ENCODE measurements at regions not wholly inside any gene's neighbourhood (a gene's known extent, or its start where the extent isn't known, plus 50 kb on each side); places are given as distances from the start of the nearest gene placed in this dataset.
A peak's percentile ranks its signal among the peaks of the same experiment; 100 is the strongest.

- no peaks in the 10 kb centered on the region for H3K9me3 ChIP-seq (ENCODE audit: low read depth)
- H3F3A ChIP-seq (ENCODE audit: insufficient read depth), result no peaks in the 10 kb centered on the region
- TF ChIP-seq EZH2phosphoT487 (IDR thresholded peaks at IDR 0.05; ENCODE audit: insufficient read depth, low read depth) (no peak), EZH2 (IDR thresholded peaks at IDR 0.05; ENCODE audit: insufficient read depth, poor library complexity, severe bottlenecking) (no peak)
- H3K9ac ChIP-seq, result no peak overlapping the region
- no peaks in the 10 kb centered on the region for H3K79me2 ChIP-seq (ENCODE audit: insufficient read depth)
- no peaks in the 10 kb centered on the region for H3K4me1 ChIP-seq (ENCODE audit: insufficient read depth)
- H3K4me2 ChIP-seq (ENCODE audit: unreplicated experiment), result no peak overlapping the region
- H3K27me3 ChIP-seq (replicated peaks; ENCODE audit: insufficient read depth), result no peaks in the 10 kb centered on the region
- in situ Hi-C loops (cut with MboI), result no loop called here
- 2% methylated on average over 2 of the region's 2 CpGs for WGBS, 2 experiments (ENCODE audit: low coverage in 1 of 2, low lambda C conversion rate in 2 of 2, missing lambda C conversion rate in 2 of 2)
- H2AFZ ChIP-seq, result no peak overlapping the region
- H3K4me3 ChIP-seq, result no peak overlapping the region
- no peaks in the 10 kb centered on the region for H3K9me2 ChIP-seq (ENCODE audit: insufficient read depth)
- H3K36me3 ChIP-seq (ENCODE audit: low read depth), result no peaks in the 10 kb centered on the region
- peak; percentile 63 for DNase-seq
- no peak overlapping the region for H3K27ac ChIP-seq
- no peaks in the 10 kb centered on the region for H4K20me1 ChIP-seq (ENCODE audit: insufficient read depth)
Measured at GRCh38 chr4:163681208-163681821, 186.8 kb downstream of the TMA16 start.

DNA sequence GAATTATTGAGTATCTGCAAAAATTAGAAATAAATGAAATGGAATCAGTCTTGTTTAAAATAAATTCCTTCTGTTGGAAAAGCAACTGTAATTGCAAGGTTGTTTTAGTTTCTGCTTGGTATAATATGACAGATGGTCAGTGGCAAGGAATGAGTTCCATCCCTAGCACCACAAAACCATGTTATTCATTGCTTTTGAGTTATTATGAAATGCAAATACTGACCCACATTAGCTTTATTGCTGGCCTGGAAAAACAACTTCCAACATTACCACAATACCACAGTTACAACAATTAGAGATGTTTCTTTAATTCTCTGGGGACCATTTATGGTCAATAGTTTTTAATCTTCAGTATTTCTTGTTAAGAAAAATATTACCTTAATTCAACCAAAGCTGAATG, 194.4 kb downstream of the TMA16 start:
- no peaks in the 10 kb centered on the region for H3K4me1 ChIP-seq (ENCODE audit: insufficient read depth)
- no peak overlapping the region for H3K9ac ChIP-seq
- DNase-seq, result no peak
- no peaks in the 10 kb centered on the region for H4K20me1 ChIP-seq (ENCODE audit: insufficient read depth)
- TF ChIP-seq EZH2 (IDR thresholded peaks at IDR 0.05; ENCODE audit: insufficient read depth, poor library complexity, severe bottlenecking), result no peak
- TF ChIP-seq EZH2phosphoT487 (IDR thresholded peaks at IDR 0.05; ENCODE audit: insufficient read depth, low read depth), result no peak
- in situ Hi-C loops (cut with MboI), result no loop called here
- no peaks in the 10 kb centered on the region for H3K36me3 ChIP-seq (ENCODE audit: low read depth)
- no peaks in the 10 kb centered on the region for H3K9me2 ChIP-seq (ENCODE audit: insufficient read depth)
- no peak overlapping the region for H3K4me3 ChIP-seq
- no peaks in the 10 kb centered on the region for H3K27me3 ChIP-seq (replicated peaks; ENCODE audit: insufficient read depth)
- H2AFZ ChIP-seq, result no peak overlapping the region
- no peak overlapping the region for H3K27ac ChIP-seq
- no peaks in the 10 kb centered on the region for H3K79me2 ChIP-seq (ENCODE audit: insufficient read depth)
- no peaks in the 10 kb centered on the region for H3F3A ChIP-seq (ENCODE audit: insufficient read depth)
- no peak overlapping the region for H3K4me2 ChIP-seq (ENCODE audit: unreplicated experiment)
- no peaks in the 10 kb centered on the region for H3K9me3 ChIP-seq (ENCODE audit: low read depth)

- H3K27me3 ChIP-seq (replicated peaks; ENCODE audit: insufficient read depth), result no peaks in the 10 kb centered on the region
- H3K4me1 ChIP-seq (ENCODE audit: insufficient read depth), result no peaks in the 10 kb centered on the region
- H3K9ac ChIP-seq, result no peak overlapping the region
- no peaks in the 10 kb centered on the region for H3K9me2 ChIP-seq (ENCODE audit: insufficient read depth)
- in situ Hi-C loops (cut with MboI), result no loop called here
- H3K27ac ChIP-seq, result no peak overlapping the region
- no peak overlapping the region for H3K4me3 ChIP-seq
- H3K79me2 ChIP-seq (ENCODE audit: insufficient read depth), result no peaks in the 10 kb centered on the region
- DNase-seq, result peak; percentile 16
- H3K9me3 ChIP-seq (ENCODE audit: low read depth), result no peaks in the 10 kb centered on the region
- no peak overlapping the region for H2AFZ ChIP-seq
- no peaks in the 10 kb centered on the region for H4K20me1 ChIP-seq (ENCODE audit: insufficient read depth)
- no peaks in the 10 kb centered on the region for H3F3A ChIP-seq (ENCODE audit: insufficient read depth)
- TF ChIP-seq EZH2phosphoT487 (IDR thresholded peaks at IDR 0.05; ENCODE audit: insufficient read depth, low read depth) (no peak), EZH2 (IDR thresholded peaks at IDR 0.05; ENCODE audit: insufficient read depth, poor library complexity, severe bottlenecking) (no peak)
- H3K4me2 ChIP-seq (ENCODE audit: unreplicated experiment), result no peak overlapping the region
- no peaks in the 10 kb centered on the region for H3K36me3 ChIP-seq (ENCODE audit: low read depth)
Measured at GRCh38 chr4:163693211-163693610, 198.7 kb downstream of the TMA16 start.

DNA sequence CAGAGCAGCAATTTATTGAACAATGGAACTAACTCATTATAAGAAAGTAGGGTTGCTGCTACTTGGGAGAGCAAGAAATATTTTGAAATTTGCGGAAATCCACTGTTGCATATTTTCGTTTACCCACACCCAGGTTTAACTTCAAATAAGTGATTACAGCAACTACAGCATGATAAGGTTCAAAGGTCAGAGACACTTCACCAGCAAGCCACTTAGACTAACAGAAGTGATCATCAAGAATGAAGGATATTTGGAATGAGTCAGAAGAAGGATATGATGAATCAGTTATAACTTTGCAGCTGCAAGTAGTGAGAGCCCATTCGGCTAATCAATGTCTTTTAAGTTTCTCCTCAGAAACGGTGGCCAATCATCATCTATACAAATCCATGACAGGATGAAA, 199.3 kb downstream of the TMA16 start:
- no peak overlapping the region for H3K4me3 ChIP-seq
- H4K20me1 ChIP-seq (ENCODE audit: insufficient read depth), result no peaks in the 10 kb centered on the region
- H3K4me2 ChIP-seq (ENCODE audit: unreplicated experiment), result no peak overlapping the region
- H3K4me1 ChIP-seq (ENCODE audit: insufficient read depth), result no peaks in the 10 kb centered on the region
- DNase-seq, result peak; percentile 19
- no peaks in the 10 kb centered on the region for H3K27me3 ChIP-seq (replicated peaks; ENCODE audit: insufficient read depth)
- H3K9me2 ChIP-seq (ENCODE audit: insufficient read depth), result no peaks in the 10 kb centered on the region
- no peaks in the 10 kb centered on the region for H3K9me3 ChIP-seq (ENCODE audit: low read depth)
- H3K27ac ChIP-seq, result no peak overlapping the region
- 33 to 34% methylated on average over 4 of the region's 4 CpGs for WGBS, 2 experiments (ENCODE audit: low coverage in 1 of 2, low lambda C conversion rate in 2 of 2, missing lambda C conversion rate in 2 of 2)
- TF ChIP-seq EZH2 (IDR thresholded peaks at IDR 0.05; ENCODE audit: insufficient read depth, poor library complexity, severe bottlenecking) (no peak), EZH2phosphoT487 (IDR thresholded peaks at IDR 0.05; ENCODE audit: insufficient read depth, low read depth) (no peak)
- H3K79me2 ChIP-seq (ENCODE audit: insufficient read depth), result no peaks in the 10 kb centered on the region
- no peak overlapping the region for H3K9ac ChIP-seq
- H2AFZ ChIP-seq, result no peak overlapping the region
- in situ Hi-C loops (cut with MboI), result no loop called here
- no peaks in the 10 kb centered on the region for H3F3A ChIP-seq (ENCODE audit: insufficient read depth)
- H3K36me3 ChIP-seq (ENCODE audit: low read depth), result no peaks in the 10 kb centered on the region

GRCh38 chr4:163694385-163694784, 199.9 kb downstream of the TMA16 start:
- in situ Hi-C loops (cut with MboI), result no loop called here
- TF ChIP-seq EZH2phosphoT487 (IDR thresholded peaks at IDR 0.05; ENCODE audit: insufficient read depth, low read depth) (no peak), EZH2 (IDR thresholded peaks at IDR 0.05; ENCODE audit: insufficient read depth, poor library complexity, severe bottlenecking) (no peak)
- no peaks in the 10 kb centered on the region for H3K4me1 ChIP-seq (ENCODE audit: insufficient read depth)
- H3K36me3 ChIP-seq (ENCODE audit: low read depth), result no peaks in the 10 kb centered on the region
- no peaks in the 10 kb centered on the region for H3K27me3 ChIP-seq (replicated peaks; ENCODE audit: insufficient read depth)
- no peaks in the 10 kb centered on the region for H3F3A ChIP-seq (ENCODE audit: insufficient read depth)
- H3K4me2 ChIP-seq (ENCODE audit: unreplicated experiment), result no peak overlapping the region
- no peaks in the 10 kb centered on the region for H3K9me3 ChIP-seq (ENCODE audit: low read depth)
- no peak overlapping the region for H3K9ac ChIP-seq
- no peaks in the 10 kb centered on the region for H4K20me1 ChIP-seq (ENCODE audit: insufficient read depth)
- DNase-seq, result no peak
- no peak overlapping the region for H3K4me3 ChIP-seq
- H3K79me2 ChIP-seq (ENCODE audit: insufficient read depth), result no peaks in the 10 kb centered on the region
- no peak overlapping the region for H2AFZ ChIP-seq
- no peaks in the 10 kb centered on the region for H3K9me2 ChIP-seq (ENCODE audit: insufficient read depth)
- no peak overlapping the region for H3K27ac ChIP-seq

Data from GM23248 (cell line).